ENCODE measurements at regions not wholly inside any gene's neighbourhood (a gene's known extent, or its start where the extent isn't known, plus 50 kb on each side); places are given as distances from the start of the nearest gene placed in this dataset.

- no peak for DNase-seq
Observed at GRCh38 chr5:67978171-67978570, 237.4 kb upstream of the PIK3R1 start.

- no peak for DNase-seq
Observed at GRCh38 chr5:67976891-67977601, 238.5 kb upstream of the PIK3R1 start.

GRCh38 chr5:67976181-67976580 lies 239.4 kb upstream of the PIK3R1 start:
- DNase-seq = no peak

GRCh38 chr5:67974471-67974870 lies 241.1 kb upstream of the PIK3R1 start:
- no peak for DNase-seq

- DNase-seq = no peak
Observed at GRCh38 chr5:67974054-67974453, 241.5 kb upstream of the PIK3R1 start.

GRCh38 chr5:67971971-67972821 lies 243.4 kb upstream of the PIK3R1 start:
- DNase-seq = no peak

GRCh38 chr5:67971223-67971830 lies 244.2 kb upstream of the PIK3R1 start:
- DNase-seq = no peak

GRCh38 chr5:67969631-67970030 lies 245.9 kb upstream of the PIK3R1 start:
- DNase-seq = no peak

GRCh38 chr5:67969176-67969575 lies 246.4 kb upstream of the PIK3R1 start:
- DNase-seq = no peak

- no peak for DNase-seq
Observed at GRCh38 chr5:67966712-67967111, 248.8 kb upstream of the PIK3R1 start.

GRCh38 chr5:67964619-67965018 lies 250.9 kb upstream of the PIK3R1 start:
- no peak for DNase-seq

- DNase-seq = no peak
Observed at GRCh38 chr5:67963789-67964519, 251.6 kb upstream of the PIK3R1 start.

GRCh38 chr5:67960939-67961338 lies 254.6 kb upstream of the PIK3R1 start:
- DNase-seq = no peak

- no peak for DNase-seq
Observed at GRCh38 chr5:67957374-67957773, 258.2 kb upstream of the PIK3R1 start.

GRCh38 chr5:67954351-67954750 lies 261.2 kb upstream of the PIK3R1 start:
- DNase-seq = no peak

GRCh38 chr5:67942421-67942820 lies 273.1 kb upstream of the PIK3R1 start:
- no peak for DNase-seq

GRCh38 chr5:67941614-67942401 lies 273.7 kb upstream of the PIK3R1 start:
- DNase-seq = no peak

GRCh38 chr5:67935908-67936566 lies 279.5 kb upstream of the PIK3R1 start:
- DNase-seq = no peak

GRCh38 chr5:67934976-67935375 lies 280.6 kb upstream of the PIK3R1 start:
- no peak for DNase-seq

- no peak for DNase-seq
Observed at GRCh38 chr5:67925511-67925910, 290.0 kb upstream of the PIK3R1 start.

GRCh38 chr5:67921004-67921601 lies 294.5 kb upstream of the PIK3R1 start:
- no peak for DNase-seq

All from NCI-H526 treated with DMSO at 0.1 percent for 48 hours (cell line).